Panc1 (cell line): ENCODE measurements at regions not wholly inside any gene's neighbourhood (a gene's known extent, or its start where the extent isn't known, plus 50 kb on each side); places are given as distances from the start of the nearest gene placed in this dataset.

Source experiments
- ATAC-seq: fragments of 200-7000 bp; cut with Tn5 transposase; 2 replicates; pipeline ENCODE4 v1.9.1; 2020; ENCODE audit warnings: mild to moderate bottlenecking, moderate library complexity
- BruUV-seq: library from RNA; stranded (reverse); fragments of 400-500 nt; replicated peaks from 2 replicates; lab custom pipeline; 2021; lab: Mats Ljungman, UMichigan
- CTCF ChIA-PET: fragments of 300-600 bp; sonication (Branson Sonifier 250); formaldehyde crosslinking; loops from one replicate; lab custom pipeline; 2022; ENCODE audit warnings: antibody characterized with exemption; lab: Charles Lee
- POLR2A ChIA-PET: fragments of 300-600 bp; sonication (Branson Sonifier 250); formaldehyde crosslinking; loops from one replicate; lab custom pipeline; 2022; ENCODE audit warnings: antibody characterized with exemption; lab: Charles Lee
- DNase-seq: peaks from one replicate; pipeline ENCODE4 v3.0.0-alpha.2; 2010; ENCODE audit warnings: low read depth, low spot score
- H3K27ac ChIP-seq: 2 replicates; pipeline ENCODE4 v1.5.1; 2011; ENCODE audit warnings: mild to moderate bottlenecking, low read length, inconsistent platforms
- H3K27me3 ChIP-seq: fragments of 200-500 bp; sonication (Bioruptor generic); 2 replicates; pipeline ENCODE4 v1.6.0; 2014; ENCODE audit warnings: low read length, inconsistent platforms; ENCODE audit not compliant: control insufficient read depth, insufficient read depth
- H3K36me3 ChIP-seq: fragments of 200-500 bp; sonication (Bioruptor generic); 2 replicates; pipeline ENCODE4 v1.5.1; 2014; ENCODE audit warnings: inconsistent platforms, mild to moderate bottlenecking, low read length, moderate library complexity; ENCODE audit not compliant: control insufficient read depth, insufficient read depth
- H3K4me1 ChIP-seq: 2 replicates; pipeline ENCODE4 v1.5.1; 2011; ENCODE audit warnings: inconsistent platforms, mild to moderate bottlenecking, low read length, moderate library complexity; ENCODE audit not compliant: control insufficient read depth, insufficient read depth
- H3K4me3 ChIP-seq, 2 experiments: 2 replicates each; pipeline ENCODE4 v1.5.1; 2011 to 2012; ENCODE audit warnings: low read depth in 2 of 2, low read length in 2 of 2, mild to moderate bottlenecking in 2 of 2, inconsistent platforms in 1 of 2, moderate library complexity in 1 of 2
- H3K9me3 ChIP-seq: fragments of 200-500 bp; sonication (Bioruptor generic); 2 replicates; pipeline ENCODE4 v1.5.1; 2014; ENCODE audit warnings: low read depth, mild to moderate bottlenecking, inconsistent platforms, low read length, moderate library complexity; ENCODE audit not compliant: control insufficient read depth, insufficient read depth
- POLR2AphosphoS5 ChIP-seq: IDR thresholded peaks from 2 replicates; pipeline ENCODE4 v1.6.1; 2012; ENCODE audit warnings: mild to moderate bottlenecking, low read depth, low read length, moderate library complexity
- SIN3A ChIP-seq: IDR thresholded peaks from 2 replicates; pipeline ENCODE4 v1.6.1; 2012; ENCODE audit warnings: low read depth, mild to moderate bottlenecking, low read length, moderate library complexity, borderline replicate concordance; ENCODE audit not compliant: insufficient read depth
- TCF7L2 ChIP-seq: IDR thresholded peaks from 2 replicates; pipeline ENCODE4 v1.6.1; 2011; ENCODE audit warnings: mild to moderate bottlenecking, low read depth, low read length, inconsistent platforms
- in situ Hi-C: cut with HindIII; loops from 2 replicates; pipeline ENCODE4 v1.10.0; 2016; ENCODE audit warnings: low sequenced_read_pairs, low pct_unique_long_range_greater_than_20kb
- intact Hi-C: fragments of 100-400 bp; cut with micrococcal nuclease; formaldehyde crosslinking; loops from one replicate; pipeline ENCODE4 v1.10.0; 2022; ENCODE audit not compliant: unreplicated experiment
- TF ChIP-seq, protein P1 (sequence below), 2 experiments: IDR thresholded peaks; 2 replicates each; pipeline ENCODE4 v1.6.1; 2011 to 2012; ENCODE audit warnings: low read depth in 2 of 2, control low read depth in 1 of 2, low read length in 1 of 2, mild to moderate bottlenecking in 1 of 2, moderate library complexity in 1 of 2; ENCODE audit not compliant: insufficient read depth in 1 of 2
- TF ChIP-seq, protein P2 (sequence below): fragments of 450-650 bp; IDR thresholded peaks from 2 replicates; pipeline ENCODE4 v1.5.1; 2017; ENCODE audit warnings: mild to moderate bottlenecking

- CTCF ChIA-PET, result no interaction called here
Measured at GRCh38 chr16:51868631-51869030, 678.3 kb downstream of the TOX3 start.

GRCh38 chr16:51867386-51868065 is 679.4 kb downstream of the TOX3 start:
- no peak overlapping the region for H3K4me3 ChIP-seq
- ChIA-PET CTCF (no interaction called here), POLR2A (no interaction called here)
- no TSS peak for BruUV-seq
- no peak for DNase-seq
- ATAC-seq, result no peak
- H3K27ac ChIP-seq, result no peak overlapping the region
- no peaks in the 10 kb centered on the region for H3K36me3 ChIP-seq
- TF ChIP-seq POLR2AphosphoS5 (no peak), SIN3A (no peak), TCF7L2 (no peak)
- TF ChIP-seq, protein P1, sequence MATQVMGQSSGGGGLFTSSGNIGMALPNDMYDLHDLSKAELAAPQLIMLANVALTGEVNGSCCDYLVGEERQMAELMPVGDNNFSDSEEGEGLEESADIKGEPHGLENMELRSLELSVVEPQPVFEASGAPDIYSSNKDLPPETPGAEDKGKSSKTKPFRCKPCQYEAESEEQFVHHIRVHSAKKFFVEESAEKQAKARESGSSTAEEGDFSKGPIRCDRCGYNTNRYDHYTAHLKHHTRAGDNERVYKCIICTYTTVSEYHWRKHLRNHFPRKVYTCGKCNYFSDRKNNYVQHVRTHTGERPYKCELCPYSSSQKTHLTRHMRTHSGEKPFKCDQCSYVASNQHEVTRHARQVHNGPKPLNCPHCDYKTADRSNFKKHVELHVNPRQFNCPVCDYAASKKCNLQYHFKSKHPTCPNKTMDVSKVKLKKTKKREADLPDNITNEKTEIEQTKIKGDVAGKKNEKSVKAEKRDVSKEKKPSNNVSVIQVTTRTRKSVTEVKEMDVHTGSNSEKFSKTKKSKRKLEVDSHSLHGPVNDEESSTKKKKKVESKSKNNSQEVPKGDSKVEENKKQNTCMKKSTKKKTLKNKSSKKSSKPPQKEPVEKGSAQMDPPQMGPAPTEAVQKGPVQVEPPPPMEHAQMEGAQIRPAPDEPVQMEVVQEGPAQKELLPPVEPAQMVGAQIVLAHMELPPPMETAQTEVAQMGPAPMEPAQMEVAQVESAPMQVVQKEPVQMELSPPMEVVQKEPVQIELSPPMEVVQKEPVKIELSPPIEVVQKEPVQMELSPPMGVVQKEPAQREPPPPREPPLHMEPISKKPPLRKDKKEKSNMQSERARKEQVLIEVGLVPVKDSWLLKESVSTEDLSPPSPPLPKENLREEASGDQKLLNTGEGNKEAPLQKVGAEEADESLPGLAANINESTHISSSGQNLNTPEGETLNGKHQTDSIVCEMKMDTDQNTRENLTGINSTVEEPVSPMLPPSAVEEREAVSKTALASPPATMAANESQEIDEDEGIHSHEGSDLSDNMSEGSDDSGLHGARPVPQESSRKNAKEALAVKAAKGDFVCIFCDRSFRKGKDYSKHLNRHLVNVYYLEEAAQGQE (IDR thresholded peaks at IDR 0.05; ENCODE audit: insufficient read depth in 1 of 2, low read depth in 2 of 2, low read length in 1 of 2), result no peak
- TF ChIP-seq, protein P2, sequence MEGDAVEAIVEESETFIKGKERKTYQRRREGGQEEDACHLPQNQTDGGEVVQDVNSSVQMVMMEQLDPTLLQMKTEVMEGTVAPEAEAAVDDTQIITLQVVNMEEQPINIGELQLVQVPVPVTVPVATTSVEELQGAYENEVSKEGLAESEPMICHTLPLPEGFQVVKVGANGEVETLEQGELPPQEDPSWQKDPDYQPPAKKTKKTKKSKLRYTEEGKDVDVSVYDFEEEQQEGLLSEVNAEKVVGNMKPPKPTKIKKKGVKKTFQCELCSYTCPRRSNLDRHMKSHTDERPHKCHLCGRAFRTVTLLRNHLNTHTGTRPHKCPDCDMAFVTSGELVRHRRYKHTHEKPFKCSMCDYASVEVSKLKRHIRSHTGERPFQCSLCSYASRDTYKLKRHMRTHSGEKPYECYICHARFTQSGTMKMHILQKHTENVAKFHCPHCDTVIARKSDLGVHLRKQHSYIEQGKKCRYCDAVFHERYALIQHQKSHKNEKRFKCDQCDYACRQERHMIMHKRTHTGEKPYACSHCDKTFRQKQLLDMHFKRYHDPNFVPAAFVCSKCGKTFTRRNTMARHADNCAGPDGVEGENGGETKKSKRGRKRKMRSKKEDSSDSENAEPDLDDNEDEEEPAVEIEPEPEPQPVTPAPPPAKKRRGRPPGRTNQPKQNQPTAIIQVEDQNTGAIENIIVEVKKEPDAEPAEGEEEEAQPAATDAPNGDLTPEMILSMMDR, result no peak
- in situ Hi-C loops (no loop called here), intact Hi-C loops (no loop called here)
- H3K4me1 ChIP-seq, result no peaks in the 10 kb centered on the region
- no peaks in the 10 kb centered on the region for H3K9me3 ChIP-seq
- no peaks in the 10 kb centered on the region for H3K27me3 ChIP-seq

More at GRCh38 chr16:51868631-51869030, 678.3 kb downstream of the TOX3 start:
- Histone ChIP-seq H3K27me3 (no peaks in the 10 kb centered on the region), H3K4me1 (no peaks in the 10 kb centered on the region), H3K36me3 (no peaks in the 10 kb centered on the region), H3K27ac (no peak overlapping the region), H3K9me3 (no peaks in the 10 kb centered on the region), H3K4me3 (no peak overlapping the region)
- ATAC-seq (no peak), DNase-seq (no peak)
- POLR2A ChIA-PET, result no interaction called here
- no peak for TF ChIP-seq TCF7L2
- TF ChIP-seq, protein P2, result no peak
- TF ChIP-seq, protein P1 (IDR thresholded peaks at IDR 0.05; ENCODE audit: insufficient read depth in 1 of 2, low read depth in 2 of 2, low read length in 1 of 2), result no peak
- TF ChIP-seq POLR2AphosphoS5, result no peak
- no peak for TF ChIP-seq SIN3A
- intact Hi-C loops, result no loop called here
- BruUV-seq, result no TSS peak
- in situ Hi-C loops, result no loop called here
